Choroid plexus epithelial cell (primary cell): ENCODE measurements at regions not wholly inside any gene's neighbourhood (a gene's known extent, or its start where the extent isn't known, plus 50 kb on each side); places are given as distances from the start of the nearest gene placed in this dataset.

ENCODE experiments used
- DNase-seq: peaks from one replicate; pipeline ENCODE4 v3.0.0-alpha.2; 2010; ENCODE audit warnings: low read depth
- H3K4me3 ChIP-seq: 2 replicates; pipeline ENCODE4 v1.5.1; 2011; ENCODE audit warnings: low read depth, mild to moderate bottlenecking, control low read depth, low read length, moderate library complexity
- TF ChIP-seq, protein P1 (sequence below): conservative IDR thresholded peaks from 2 replicates; pipeline ENCODE4 v1.5.1; 2011; ENCODE audit warnings: low read depth, mild to moderate bottlenecking, control low read depth, inconsistent platforms, low read length, moderate library complexity

DNA sequence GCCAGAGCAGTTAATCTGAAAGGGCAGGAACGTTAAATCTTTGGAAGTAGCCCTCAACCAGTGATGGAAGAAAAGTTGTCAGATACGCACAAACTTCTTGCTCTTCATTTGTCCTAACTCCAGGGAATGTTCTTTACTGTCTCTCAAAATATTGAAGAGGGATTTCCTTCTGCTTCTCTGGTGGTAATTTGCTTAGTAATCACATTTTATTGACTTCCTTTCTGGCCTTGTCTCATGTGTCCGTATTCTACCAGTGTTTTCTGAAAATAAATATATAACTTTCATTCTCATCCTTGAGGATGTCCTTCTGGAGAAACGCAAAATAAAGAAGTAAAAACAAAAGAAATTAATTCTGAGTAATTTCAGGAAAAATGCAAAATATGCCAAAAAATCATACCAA is 282.1 kb downstream of the CYLC2 start:
- H3K4me3 ChIP-seq: no peak overlapping the region
- TF ChIP-seq, protein P1, sequence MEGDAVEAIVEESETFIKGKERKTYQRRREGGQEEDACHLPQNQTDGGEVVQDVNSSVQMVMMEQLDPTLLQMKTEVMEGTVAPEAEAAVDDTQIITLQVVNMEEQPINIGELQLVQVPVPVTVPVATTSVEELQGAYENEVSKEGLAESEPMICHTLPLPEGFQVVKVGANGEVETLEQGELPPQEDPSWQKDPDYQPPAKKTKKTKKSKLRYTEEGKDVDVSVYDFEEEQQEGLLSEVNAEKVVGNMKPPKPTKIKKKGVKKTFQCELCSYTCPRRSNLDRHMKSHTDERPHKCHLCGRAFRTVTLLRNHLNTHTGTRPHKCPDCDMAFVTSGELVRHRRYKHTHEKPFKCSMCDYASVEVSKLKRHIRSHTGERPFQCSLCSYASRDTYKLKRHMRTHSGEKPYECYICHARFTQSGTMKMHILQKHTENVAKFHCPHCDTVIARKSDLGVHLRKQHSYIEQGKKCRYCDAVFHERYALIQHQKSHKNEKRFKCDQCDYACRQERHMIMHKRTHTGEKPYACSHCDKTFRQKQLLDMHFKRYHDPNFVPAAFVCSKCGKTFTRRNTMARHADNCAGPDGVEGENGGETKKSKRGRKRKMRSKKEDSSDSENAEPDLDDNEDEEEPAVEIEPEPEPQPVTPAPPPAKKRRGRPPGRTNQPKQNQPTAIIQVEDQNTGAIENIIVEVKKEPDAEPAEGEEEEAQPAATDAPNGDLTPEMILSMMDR: no peak
- no peak for DNase-seq

DNA sequence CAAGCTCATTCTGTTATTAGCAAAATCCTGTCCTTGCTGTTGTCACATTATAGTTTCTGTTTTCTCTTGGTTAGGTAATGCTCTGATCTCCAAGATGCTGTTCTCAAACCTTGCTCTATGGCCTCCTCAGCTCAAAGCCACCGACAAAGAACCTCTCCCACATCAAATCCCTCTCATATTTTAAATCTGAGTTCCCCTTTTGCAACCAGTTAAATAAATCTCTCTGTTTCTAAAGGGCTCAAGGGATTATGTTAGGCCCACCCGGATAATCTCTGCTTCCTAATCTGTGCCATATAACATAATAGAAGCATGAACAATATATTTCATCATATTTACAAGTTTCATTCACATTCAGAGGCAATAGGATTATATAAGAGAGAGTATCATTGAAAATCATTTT is 286.0 kb downstream of the CYLC2 start:
- TF ChIP-seq, protein P1: no peak
- H3K4me3 ChIP-seq: no peak overlapping the region
- DNase-seq: no peak

DNA sequence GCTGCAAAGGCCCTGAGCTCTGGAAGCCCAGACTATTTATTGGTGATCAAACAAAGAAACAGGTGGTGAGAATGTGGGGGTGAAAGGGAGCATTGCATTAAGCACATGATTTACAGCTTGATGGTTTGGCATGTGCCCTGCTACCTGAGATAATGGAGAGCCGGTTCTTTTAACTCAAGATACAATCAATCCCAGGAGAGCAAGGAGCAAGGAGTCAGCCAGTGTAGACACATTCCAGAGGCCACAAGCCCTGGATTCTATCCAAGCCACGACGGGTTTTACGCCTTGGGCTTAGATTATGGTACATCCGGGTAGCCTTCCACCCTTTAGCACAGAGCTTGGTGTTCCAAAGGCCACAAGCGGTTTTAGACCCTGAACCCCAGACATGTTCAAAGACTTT is 292.2 kb downstream of the CYLC2 start:
- TF ChIP-seq, protein P1: no peak
- DNase-seq: no peak
- H3K4me3 ChIP-seq: no peak overlapping the region

DNA sequence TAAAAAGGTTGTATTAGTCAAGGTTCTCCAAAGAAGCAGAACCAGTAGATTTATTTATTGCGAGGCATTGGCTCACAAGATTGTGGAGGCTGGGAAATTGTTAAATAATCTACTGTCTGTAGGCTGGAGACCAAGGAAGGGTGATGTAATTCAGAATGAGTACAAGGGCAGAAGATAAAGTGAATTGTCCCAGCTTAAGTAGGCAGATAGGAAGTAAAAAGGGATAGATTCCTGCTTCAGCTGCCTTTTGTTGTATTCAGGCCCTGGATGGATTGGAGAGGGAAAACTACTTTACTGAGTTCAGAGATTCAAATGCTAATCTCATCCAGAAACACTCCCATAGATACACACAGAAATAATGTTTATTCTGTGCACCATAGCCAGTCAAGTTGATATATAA is 301.1 kb downstream of the CYLC2 start:
- no peak for DNase-seq
- no peak overlapping the region for H3K4me3 ChIP-seq
- TF ChIP-seq, protein P1: no peak

GRCh38 chr9:103301051-103301450 is 305.9 kb downstream of the CYLC2 start:
- DNase-seq: no peak
- H3K4me3 ChIP-seq: no peak overlapping the region
- TF ChIP-seq, protein P1: no peak

- TF ChIP-seq, protein P1: no peak
- H3K4me3 ChIP-seq: no peak overlapping the region
- no peak for DNase-seq
These were observed 309.7 kb downstream of the CYLC2 start for GRCh38 chr9:103304797-103305196.

DNA sequence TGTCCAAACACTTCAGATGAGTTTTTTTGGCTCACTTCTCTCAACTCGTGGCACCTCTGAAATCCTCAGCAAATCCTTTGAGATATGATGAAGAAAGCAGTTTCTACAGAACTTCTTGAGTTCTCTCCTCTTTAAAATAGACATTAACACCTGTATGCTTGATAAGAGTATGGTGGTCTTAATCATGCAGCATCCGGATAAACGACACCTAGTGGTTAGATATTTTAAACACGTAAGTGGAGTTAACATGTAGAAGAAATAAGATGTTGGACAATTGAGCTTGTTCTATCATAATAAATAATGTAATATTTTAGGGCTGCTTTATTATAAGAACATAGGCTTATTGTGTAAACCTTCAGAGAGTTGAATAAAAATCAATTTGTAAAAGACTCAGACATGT is 324.8 kb downstream of the CYLC2 start:
- H3K4me3 ChIP-seq: no peak overlapping the region
- DNase-seq: peak; percentile 3
- TF ChIP-seq, protein P1: no peak
